WTC11 (cell line): ENCODE measurements at regions not wholly inside any gene's neighbourhood (a gene's known extent, or its start where the extent isn't known, plus 50 kb on each side); places are given as distances from the start of the nearest gene placed in this dataset.

Experiments
- ATAC-seq: fragments of 200-7000 bp; cut with Tn5 transposase; 2 replicates; pipeline ENCODE4 v1.10.0; 2021; ENCODE audit warnings: mild to moderate bottlenecking, moderate library complexity
- CTCF ChIA-PET: fragments of 300-600 bp; sonication (Branson Sonifier 250); formaldehyde crosslinking; loops from one replicate; lab custom pipeline; 2021; ENCODE audit warnings: antibody characterized with exemption; lab: Charles Lee
- POLR2A ChIA-PET: fragments of 350-600 bp; sonication (Branson Sonifier 250); formaldehyde crosslinking; loops from one replicate; lab custom pipeline; 2021; ENCODE audit warnings: antibody characterized with exemption; lab: Charles Lee
- DNase-seq: peaks from one replicate; pipeline ENCODE4 v3.0.0; 2021; ENCODE audit warnings: low spot score
- H3K27ac Mint-ChIP-seq: 2 replicates; pipeline ENCODE4 v1.8.0; 2021; ENCODE audit warnings: mixed read lengths
- H3K27me3 Mint-ChIP-seq: 2 replicates; pipeline ENCODE4 v1.8.0; 2021; ENCODE audit warnings: low read depth, mild to moderate bottlenecking, moderate library complexity, mixed read lengths
- H3K36me3 Mint-ChIP-seq: 2 replicates; pipeline ENCODE4 v1.8.0; 2021; ENCODE audit warnings: mixed read lengths
- H3K4me1 Mint-ChIP-seq: 2 replicates; pipeline ENCODE4 v1.8.0; 2022; ENCODE audit warnings: mixed read lengths
- H3K4me3 Mint-ChIP-seq: 2 replicates; pipeline ENCODE4 v1.8.0; 2021; ENCODE audit warnings: mild to moderate bottlenecking, moderate library complexity, mixed read lengths
- H3K9me3 Mint-ChIP-seq: 2 replicates; pipeline ENCODE4 v1.8.0; 2021; ENCODE audit warnings: mixed read lengths
- AFF4 ChIP-seq: sonication (generic); formaldehyde crosslinking; IDR thresholded peaks from 2 replicates; pipeline ENCODE4 v1.8.1; 2023; ENCODE audit warnings: mild to moderate bottlenecking, missing genetic modification reagents, borderline replicate concordance
- AR ChIP-seq: fragments of 250-450 bp; sonication (Bioruptor Pico); IDR thresholded peaks from 2 replicates; pipeline ENCODE4 v1.9.0; 2021; ENCODE audit warnings: mild to moderate bottlenecking
- ERG ChIP-seq: fragments of 250-450 bp; sonication (Bioruptor Pico); IDR thresholded peaks from 2 replicates; pipeline ENCODE4 v1.8.0; 2021; ENCODE audit warnings: mild to moderate bottlenecking
- FOXP4 ChIP-seq: sonication (generic); formaldehyde crosslinking; IDR thresholded peaks from 2 replicates; pipeline ENCODE4 v1.8.0; 2022; ENCODE audit warnings: mild to moderate bottlenecking, missing genetic modification reagents
- GRHL2 ChIP-seq: fragments of 250-450 bp; sonication (Bioruptor Pico); IDR thresholded peaks from 2 replicates; pipeline ENCODE4 v1.8.0; 2022; ENCODE audit warnings: mild to moderate bottlenecking, moderate library complexity; ENCODE audit not compliant: insufficient replicate concordance, severe bottlenecking
- MAX ChIP-seq: sonication (generic); formaldehyde crosslinking; IDR thresholded peaks from 2 replicates; pipeline ENCODE4 v1.8.0; 2022; ENCODE audit warnings: mild to moderate bottlenecking, missing genetic modification reagents
- MLX ChIP-seq: sonication (generic); formaldehyde crosslinking; IDR thresholded peaks from 2 replicates; pipeline ENCODE4 v1.8.1; 2023; ENCODE audit warnings: mild to moderate bottlenecking, missing genetic modification reagents, moderate library complexity
- NFYB ChIP-seq: sonication (generic); formaldehyde crosslinking; conservative IDR thresholded peaks from 2 replicates; pipeline ENCODE4 v1.8.0; 2022; ENCODE audit warnings: low read depth, missing genetic modification reagents
- NR2C2 ChIP-seq: sonication (generic); formaldehyde crosslinking; IDR thresholded peaks from 2 replicates; pipeline ENCODE4 v1.8.0; 2022; ENCODE audit warnings: mild to moderate bottlenecking, missing genetic modification reagents
- PRRX2 ChIP-seq: fragments of 250-450 bp; sonication (Bioruptor Pico); IDR thresholded peaks from 2 replicates; pipeline ENCODE4 v1.8.0; 2021; ENCODE audit warnings: mild to moderate bottlenecking
- SOX15 ChIP-seq: fragments of 250-450 bp; sonication (Bioruptor Pico); IDR thresholded peaks from 2 replicates; pipeline ENCODE4 v1.9.0; 2021; ENCODE audit warnings: mild to moderate bottlenecking
- ZBTB21 ChIP-seq: sonication (generic); formaldehyde crosslinking; IDR thresholded peaks from 2 replicates; pipeline ENCODE4 v1.8.1; 2023; ENCODE audit warnings: mild to moderate bottlenecking, missing genetic modification reagents, borderline replicate concordance
- ZMAT4 ChIP-seq: fragments of 250-450 bp; sonication (Bioruptor Pico); IDR thresholded peaks from 2 replicates; pipeline ENCODE4 v1.9.0; 2021; ENCODE audit warnings: mild to moderate bottlenecking
- ZNF138 ChIP-seq: sonication (generic); formaldehyde crosslinking; conservative IDR thresholded peaks from 2 replicates; pipeline ENCODE4 v1.8.1; 2022; ENCODE audit warnings: mild to moderate bottlenecking, moderate library complexity, missing genetic modification reagents
- ZNF512 ChIP-seq: sonication (generic); formaldehyde crosslinking; IDR thresholded peaks from 2 replicates; pipeline ENCODE4 v1.8.1; 2022; ENCODE audit warnings: missing genetic modification reagents, borderline replicate concordance

- POLR2A ChIA-PET: interaction anchor here (1.0 kb wide), 1 partner anchor 196 kb away, joined by 4 read pairs; no protein-coding TSS in a partner anchor
- Mint-ChIP-seq H3K27me3 (peaks cover 26% of the 10 kb centered on the region), H3K4me1 (peaks cover 26% of the 10 kb centered on the region), H3K4me3 (no peak overlapping the region), H3K36me3 (peaks cover 21% of the 10 kb centered on the region), H3K9me3 (peaks cover 22% of the 10 kb centered on the region), H3K27ac (no peak overlapping the region)
- ATAC-seq (peak; percentile 24; the same call in 1 of the 2 replicates), DNase-seq (no peak)
- no peak for TF ChIP-seq ZMAT4 (CRISPR knock-in tag)
- no peak for TF ChIP-seq ZNF512 (CRISPR knock-in tag)
- no peak for TF ChIP-seq FOXP4 (CRISPR knock-in tag)
- TF ChIP-seq NFYB (CRISPR knock-in tag): no peak
- TF ChIP-seq SOX15: no peak
- no peak for TF ChIP-seq AR
- TF ChIP-seq PRRX2: no peak
- no peak for TF ChIP-seq MLX (CRISPR knock-in tag)
- no peak for TF ChIP-seq NR2C2 (CRISPR knock-in tag)
- TF ChIP-seq AFF4 (CRISPR knock-in tag): no peak
- no peak for TF ChIP-seq ERG (CRISPR knock-in tag)
- no peak for TF ChIP-seq MAX (CRISPR knock-in tag)
- no peak for TF ChIP-seq ZNF138 (CRISPR knock-in tag)
- TF ChIP-seq ZBTB21 (CRISPR knock-in tag): no peak
- TF ChIP-seq GRHL2 (CRISPR knock-in tag): no peak
- CTCF ChIA-PET: interaction anchor here (1.0 to 1.1 kb wide), 2 partner anchors 126 to 191 kb away, joined by 4 to 6 read pairs; no protein-coding TSS in a partner anchor
Observed at GRCh38 chr12:89154743-89155499, 197.4 kb downstream of the DUSP6 start.
